HG02884 (cell line): ENCODE measurements at regions not wholly inside any gene's neighbourhood (a gene's known extent, or its start where the extent isn't known, plus 50 kb on each side); places are given as distances from the start of the nearest gene placed in this dataset.

ENCODE experiments used
- ATAC-seq: cut with Tn5 transposase; IDR thresholded peaks from one replicate; pipeline ENCODE4 v1.9.1; 2021; ENCODE audit warnings: mild to moderate bottlenecking, moderate library complexity; ENCODE audit not compliant: unreplicated experiment

DNA sequence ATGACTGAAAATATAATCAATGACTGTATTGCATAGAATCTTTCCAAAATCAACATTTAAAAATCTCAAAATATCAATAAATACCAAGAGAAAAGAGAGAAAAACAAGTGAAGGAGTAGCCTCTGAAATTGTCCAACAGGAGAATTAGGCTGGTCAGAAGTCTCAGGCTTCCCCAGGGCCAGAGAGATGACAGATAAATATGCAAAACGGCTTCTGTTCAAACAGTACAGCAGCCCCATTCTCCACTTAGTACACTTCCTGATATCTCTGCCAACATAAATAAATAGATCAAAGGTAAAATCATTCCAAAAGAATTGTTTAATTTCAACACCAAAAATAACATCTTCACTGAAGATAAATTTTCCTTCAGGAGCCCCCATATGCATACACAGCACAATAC, 204.7 kb upstream of the GABRA2 start:
- no peak for ATAC-seq

DNA sequence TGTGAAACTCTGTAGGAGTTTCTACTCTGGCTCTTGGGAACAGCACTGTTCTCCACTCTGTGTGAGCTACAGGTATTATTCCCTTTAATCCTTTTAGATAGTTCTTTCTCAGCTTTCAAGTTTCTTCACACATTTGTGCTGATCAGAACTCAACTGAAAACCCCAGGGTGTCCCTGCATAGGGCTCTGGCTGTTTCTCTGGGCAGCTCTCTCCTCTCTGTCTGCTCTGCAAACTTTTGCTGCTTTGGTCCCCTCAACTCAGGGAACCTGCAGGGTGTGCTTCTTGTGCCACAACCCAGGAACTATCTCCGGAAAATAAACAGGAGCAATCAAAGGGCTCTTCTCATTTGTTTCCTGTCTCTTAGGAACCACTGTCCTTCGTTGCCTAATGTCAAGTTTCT, 196.6 kb upstream of the GABRA2 start:
- ATAC-seq = no peak

DNA sequence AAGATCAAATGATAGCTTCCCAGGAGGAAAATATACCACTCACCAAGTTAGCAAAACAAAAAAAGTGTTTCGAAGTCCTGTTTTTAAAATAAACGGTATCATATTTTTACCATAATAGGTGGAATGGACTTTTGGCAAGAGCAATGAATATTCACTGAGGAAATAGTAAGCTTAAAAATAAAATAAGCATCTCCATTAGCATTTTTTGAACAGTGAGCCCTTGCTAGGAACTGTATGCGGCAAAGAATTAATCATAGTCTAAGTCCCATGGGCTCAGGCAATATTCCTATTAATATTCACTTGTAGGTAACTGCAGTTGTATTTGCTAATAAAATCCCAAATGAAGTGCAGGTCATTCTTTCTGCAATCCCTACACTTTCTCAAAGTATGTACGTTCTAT, 191.7 kb upstream of the GABRA2 start:
- no peak for ATAC-seq

DNA sequence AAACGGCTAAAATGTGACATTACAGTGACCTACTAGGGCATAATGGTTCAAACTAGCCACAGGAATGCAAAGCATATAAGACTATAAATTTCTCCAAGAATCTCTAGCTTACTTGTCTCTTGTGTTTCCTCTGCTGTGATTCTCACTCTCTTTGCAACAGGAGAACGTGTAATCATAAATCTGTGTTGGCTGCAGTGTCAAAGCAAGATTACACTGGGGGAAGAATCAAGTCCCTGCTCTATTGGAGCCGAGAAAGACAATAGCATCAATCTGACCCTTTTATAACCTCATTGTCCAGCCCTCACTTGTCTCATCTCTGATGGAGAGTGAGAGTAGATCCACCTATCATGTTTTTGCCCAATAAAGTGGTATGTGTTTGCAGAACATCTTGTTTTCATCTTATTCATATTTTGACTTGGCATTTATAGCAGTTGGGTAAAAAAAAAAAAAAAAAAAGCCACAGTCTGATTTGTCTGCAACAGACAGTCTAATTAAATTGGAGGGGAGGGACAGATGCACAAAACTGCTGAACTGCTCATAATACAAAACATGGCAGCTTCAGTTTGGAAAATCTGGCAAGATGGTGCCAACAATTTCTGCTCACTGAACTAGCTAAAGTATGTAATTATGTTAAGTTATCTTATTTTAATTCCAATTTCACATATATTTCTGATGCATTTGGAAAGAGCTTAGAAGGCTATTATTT, 165.0 kb upstream of the GABRA2 start:
- ATAC-seq = no peak

DNA sequence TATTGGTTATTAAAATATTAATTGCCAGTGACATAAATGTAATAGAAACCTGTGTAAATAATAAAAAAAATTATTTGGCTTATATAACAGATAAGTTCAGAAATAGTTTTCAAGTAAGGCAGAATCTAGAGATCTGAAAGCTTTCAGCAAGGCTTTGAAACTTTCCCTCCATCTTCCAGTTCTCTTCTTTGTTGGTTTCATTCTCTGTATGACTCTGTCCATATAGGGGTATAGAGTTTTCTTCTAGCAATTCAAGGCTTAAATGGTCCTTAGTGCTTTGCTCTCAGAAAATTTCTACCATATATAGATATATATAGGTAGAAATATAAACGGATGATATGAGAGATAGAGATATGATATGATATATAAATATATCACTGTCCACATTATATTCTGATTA, 160.5 kb upstream of the GABRA2 start:
- peak; percentile 69 for ATAC-seq

DNA sequence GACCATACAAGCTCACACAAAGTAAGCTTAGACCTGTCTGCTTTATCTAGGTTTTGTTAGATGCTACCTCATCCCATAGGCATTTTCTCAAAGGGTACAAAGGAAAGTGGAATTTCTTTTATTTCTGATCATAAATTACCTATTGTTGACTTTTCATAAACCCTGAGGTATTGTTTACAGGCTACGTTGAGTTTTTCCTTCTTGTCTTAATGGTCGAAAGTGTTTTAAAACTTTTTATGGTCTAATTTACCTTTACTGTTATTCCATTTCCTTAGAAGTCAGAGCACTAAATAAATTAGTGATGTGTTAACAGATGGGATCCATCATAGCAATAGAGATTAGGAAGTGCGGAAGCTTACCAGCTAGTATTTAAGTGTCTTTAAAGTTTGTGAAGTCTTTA, 159.2 kb upstream of the GABRA2 start:
- no peak for ATAC-seq

DNA sequence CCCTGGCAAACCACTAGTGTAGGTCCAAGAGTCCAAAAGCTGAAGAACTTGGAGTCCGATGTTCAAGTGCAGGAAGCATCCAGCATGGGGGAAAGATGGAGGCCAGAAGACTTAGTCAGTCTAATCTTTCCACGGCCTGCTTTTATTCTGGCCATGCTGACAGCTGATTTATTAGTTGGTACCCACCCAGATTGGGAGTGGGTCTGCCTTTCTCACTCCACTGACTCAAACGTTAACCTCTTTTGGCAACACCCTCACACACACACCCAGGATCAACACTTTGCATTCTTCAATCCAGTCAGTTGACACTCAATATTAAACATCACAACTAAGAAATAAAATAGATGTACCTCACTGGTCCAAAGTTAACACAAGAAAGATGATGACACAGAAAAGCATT, 134.8 kb upstream of the GABRA2 start:
- no peak for ATAC-seq

DNA sequence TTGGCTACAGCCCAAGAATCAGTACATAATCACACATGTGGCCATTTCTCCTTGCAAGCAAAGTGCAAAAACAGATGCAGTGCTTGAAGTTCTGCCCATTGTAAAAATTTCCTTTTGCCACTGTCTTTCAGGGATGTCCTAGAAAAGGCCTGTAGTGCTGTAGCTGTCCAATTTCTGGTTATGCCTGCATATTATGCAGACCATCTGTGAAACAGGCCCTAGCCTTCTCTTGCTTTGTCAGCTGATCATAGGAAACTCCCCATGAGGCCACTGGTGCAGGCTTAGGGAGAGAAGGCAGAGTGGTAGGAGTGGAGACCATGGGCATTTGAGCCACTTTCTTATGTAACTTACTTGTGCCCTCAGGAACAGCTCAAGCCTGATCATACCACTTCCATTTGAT, 130.4 kb upstream of the GABRA2 start:
- ATAC-seq = no peak

DNA sequence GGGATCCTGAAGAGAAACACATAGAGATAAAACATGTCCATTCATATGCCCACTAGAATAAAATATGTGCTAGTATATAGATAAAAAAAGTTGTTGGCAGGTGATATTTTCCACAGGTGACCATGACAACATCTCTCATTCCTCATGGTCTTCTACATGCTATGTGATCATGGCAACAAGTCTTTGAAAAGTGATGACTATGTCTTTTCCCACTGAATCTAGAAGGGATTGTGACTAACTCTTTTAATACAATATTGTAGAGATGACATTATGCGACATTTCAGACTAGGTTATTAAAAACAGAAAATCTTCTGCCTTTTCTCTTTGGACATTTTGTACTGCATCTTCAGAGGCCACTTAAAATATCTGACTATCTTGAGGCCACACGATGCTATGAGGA, 126.0 kb upstream of the GABRA2 start:
- ATAC-seq = no peak

DNA sequence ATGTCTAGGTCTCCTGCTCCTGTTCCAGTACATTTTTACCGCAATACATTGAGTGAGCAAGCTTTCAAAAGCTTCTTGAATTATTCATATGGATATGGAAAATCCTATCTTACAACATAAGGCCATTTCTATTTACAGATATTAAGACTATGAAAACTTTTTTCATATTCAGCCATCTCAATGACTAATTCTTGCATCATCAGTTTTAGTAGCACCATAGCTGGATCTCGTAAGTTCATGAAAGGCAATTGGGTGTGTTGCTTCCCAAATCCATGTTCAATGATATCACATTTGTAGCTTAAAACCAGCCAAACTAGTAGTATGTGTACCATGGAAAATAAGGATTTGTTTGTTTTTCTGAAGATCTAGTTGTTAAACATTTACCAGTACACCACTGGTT, 118.3 kb upstream of the GABRA2 start:
- no peak for ATAC-seq

DNA sequence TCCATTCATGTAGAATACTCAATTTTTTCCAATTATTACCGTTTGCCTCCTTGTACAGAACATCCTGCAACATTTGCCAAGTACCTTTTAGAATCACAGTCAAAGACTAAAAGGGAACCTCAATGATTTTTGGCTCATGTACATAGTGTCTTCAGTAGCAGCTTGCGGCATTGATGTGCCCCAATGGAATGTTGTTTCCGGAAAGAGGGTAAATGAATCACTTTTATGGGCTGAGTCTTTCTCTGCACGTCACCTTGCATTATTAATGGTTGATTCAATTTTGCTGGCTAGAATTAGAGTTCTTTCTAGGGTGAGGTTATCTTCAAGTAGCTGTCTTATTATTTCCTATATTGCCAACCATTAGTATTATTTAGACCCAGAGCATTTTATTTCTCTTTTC, 116.9 kb upstream of the GABRA2 start:
- ATAC-seq = no peak

DNA sequence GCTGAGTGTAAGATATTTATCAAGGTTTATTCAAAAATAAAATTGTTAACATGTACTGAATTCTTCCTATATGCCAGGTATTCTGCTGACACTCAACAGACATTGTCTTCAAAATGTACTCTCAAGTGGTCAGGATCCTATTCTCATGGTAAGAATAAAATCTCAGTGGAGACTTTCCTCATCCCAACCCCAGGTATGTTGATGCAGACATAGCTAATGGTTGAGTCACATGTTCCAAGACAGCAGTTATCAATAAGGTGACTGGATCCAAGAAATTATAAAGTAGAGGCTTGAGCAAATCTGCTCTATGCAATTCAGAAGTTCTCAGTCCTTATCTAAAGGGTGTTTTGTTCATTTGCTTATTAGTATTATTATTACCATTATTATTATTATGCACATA, 115.2 kb upstream of the GABRA2 start:
- no peak for ATAC-seq

DNA sequence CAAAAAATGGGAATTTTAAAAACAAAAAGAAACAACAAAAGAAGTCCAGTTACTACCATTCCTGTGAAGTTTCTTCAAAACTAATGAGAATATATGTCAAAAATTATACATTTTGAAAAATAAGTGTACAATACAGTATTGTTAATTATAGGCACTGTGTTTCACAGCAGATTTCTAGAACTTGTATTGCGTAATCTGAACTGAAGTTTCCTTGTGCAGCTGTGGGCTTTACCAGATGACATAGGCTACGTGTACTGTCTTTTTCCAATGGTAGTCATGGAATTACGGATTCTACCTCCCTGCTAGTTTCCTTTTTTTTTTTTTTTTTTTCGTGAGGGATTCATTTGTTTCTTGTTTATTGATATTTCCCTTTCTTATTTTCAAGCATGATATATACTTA, 113.8 kb upstream of the GABRA2 start:
- no peak for ATAC-seq

DNA sequence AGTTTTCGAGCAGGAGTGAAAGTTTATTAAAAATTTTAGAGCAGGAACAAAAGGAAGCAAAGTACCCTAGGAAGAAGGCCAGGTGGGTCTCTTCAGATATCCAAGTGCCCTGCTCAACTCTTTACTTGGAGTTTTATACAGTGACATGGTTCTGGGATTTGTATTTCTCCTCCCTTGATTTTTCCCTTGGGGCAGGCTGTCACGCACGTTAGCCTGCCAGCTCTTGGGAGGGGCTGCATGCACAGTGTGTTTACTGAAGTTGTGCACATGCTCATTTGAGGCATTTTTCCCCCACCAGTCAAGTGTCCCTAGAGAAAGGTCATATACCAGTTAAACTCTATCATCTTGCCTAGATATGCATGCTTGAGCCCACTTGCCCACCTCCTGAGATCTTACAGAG, 102.5 kb upstream of the GABRA2 start:
- ATAC-seq = no peak

DNA sequence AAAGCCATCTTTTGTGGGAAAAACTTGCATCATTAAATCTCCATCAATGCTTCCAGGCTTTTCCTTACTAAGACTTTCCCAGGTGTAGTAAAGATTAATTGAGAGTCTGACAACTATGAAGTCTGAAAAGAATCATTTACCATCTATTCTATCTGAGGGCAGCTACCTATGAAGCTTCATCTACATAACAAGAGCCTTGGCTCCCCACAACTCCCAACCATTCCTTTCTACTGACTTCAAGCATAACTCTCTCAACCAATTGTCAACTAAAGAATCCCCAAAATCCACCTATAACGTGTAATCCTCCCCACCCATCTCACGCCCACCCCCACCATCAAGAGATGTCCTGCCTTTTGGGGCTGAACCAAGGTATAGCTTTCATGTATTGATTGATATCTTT, 101.5 kb upstream of the GABRA2 start:
- no peak for ATAC-seq

DNA sequence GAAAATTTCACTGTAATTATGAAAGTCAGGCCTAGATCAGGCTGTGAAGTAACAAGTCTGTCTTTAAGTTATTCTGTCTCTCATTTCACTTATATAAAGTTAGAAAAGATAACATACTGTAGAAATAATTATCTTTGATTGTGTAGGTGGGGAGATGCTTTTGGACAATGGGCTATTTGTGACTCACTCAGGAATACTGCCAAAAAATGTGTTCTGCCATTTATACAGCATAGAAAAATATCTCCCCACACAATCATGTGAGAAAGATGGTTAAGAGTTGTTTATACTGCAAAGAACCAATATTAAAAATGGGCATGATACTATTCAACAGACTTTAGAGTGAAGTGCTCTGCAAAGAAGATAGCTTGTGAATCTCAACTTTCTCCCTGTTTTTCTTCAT, 95.0 kb upstream of the GABRA2 start:
- ATAC-seq = no peak

DNA sequence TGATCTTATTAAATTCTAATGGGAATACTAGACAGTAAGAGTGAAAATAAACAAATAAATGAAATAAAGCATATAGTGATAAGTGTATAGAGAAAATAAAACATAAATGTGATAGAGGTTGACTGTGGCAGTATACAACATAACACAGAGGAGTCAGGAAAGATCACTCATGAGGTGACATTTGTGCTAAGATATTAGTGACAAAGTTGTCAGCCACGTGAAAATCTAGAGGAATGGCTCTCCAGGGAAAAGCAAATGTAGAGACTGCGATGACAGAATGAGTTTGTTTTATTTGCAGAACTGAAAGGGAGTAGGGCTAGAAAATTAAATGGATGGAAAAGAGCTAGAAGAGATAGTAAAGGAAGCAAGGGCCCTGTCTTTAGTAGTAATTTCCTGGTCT, 72.8 kb upstream of the GABRA2 start:
- ATAC-seq = no peak

DNA sequence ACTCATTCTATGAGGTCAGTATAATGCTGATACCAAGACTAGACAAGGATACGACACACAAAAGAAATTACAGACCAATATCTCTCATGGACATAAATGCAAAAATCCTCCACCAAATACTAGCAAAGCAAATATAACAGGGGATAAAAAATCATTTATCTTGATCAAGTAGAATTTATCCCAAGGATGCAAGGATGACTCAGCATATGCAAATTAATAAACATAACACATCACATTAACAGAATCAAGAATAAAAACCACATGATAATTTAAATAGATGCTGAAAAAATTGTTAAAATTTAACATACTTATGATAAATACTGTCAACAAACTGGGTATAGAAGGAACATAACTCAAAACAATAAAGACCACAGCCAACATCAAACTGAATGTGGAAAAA, 69.4 kb upstream of the GABRA2 start:
- ATAC-seq = no peak

DNA sequence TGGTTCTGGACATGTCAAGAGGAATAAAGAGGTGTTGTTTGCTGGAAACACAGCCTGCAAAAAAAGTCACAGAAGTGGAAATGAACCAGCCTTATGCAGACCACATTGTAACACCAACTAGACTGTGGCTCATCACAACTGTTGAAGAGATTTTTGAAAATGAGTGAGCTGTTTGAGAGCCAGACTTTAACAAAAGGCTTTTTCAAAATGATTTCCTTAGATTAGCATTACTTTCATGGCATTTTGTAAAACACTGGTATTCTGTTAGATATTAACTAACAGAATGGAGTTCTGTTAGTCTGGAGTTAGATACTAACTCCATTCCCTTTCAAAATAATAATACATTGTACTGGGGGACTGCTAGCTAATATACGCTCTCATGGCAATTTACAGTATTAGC, 60.6 kb upstream of the GABRA2 start:
- ATAC-seq = no peak

DNA sequence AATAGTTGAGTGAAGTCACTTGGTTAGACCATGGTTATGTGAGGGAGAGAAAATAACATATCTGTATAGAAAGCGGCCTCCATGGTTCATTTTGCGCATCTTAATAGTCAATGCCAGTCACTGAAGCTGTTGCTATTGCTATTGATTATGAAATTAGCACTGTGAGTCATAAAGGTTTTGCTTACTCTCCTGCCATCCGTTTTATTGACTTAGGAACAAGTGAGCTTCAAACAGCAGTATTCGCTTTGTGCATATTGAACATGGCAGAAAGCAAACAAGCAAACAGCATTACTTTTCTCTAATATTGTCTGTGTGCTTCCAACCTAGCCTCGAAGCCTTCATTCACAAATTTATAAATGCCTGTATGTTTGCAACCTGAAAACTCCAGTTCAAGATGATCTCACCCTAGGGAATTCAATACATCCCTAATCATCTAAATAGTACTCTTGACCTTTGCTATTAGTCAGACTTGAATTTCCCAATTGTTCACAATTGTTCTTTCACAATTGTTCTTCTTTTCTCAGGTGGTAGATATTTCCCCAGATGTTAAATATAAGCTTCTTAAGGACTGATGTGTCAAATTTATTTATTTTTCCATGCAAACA, 55.9 kb upstream of the GABRA2 start:
- ATAC-seq = no peak

DNA sequence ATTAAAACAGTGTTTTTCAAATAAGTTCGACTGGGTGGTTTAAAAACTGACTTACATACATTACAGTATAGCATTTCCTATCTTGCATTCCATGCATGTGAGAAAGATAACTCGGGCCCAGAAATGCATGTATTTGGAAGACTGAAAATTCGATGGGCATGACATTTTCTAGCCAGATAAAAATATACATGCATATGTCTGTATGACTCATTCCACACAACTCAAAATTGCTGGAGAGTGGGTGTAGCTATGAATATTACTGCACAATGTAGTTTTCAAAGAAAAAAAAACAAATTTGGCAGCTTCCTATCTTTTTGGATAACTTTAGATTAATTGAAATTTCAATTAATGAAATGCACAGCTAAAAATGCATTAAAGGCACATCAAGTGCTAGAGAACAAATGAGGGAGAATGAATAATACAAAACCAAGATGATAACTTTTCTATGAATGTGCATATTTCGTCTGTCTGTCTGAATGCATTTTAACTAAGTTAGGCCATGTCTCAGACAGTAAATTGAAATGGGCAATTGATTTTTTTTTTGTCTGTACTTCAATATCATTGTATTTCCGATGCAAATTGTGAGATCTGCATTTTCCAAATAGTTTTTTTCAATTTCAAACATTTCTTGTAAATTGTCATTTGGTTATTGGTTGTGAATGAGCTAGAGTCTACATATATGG, 54.5 kb upstream of the GABRA2 start:
- no peak for ATAC-seq

DNA sequence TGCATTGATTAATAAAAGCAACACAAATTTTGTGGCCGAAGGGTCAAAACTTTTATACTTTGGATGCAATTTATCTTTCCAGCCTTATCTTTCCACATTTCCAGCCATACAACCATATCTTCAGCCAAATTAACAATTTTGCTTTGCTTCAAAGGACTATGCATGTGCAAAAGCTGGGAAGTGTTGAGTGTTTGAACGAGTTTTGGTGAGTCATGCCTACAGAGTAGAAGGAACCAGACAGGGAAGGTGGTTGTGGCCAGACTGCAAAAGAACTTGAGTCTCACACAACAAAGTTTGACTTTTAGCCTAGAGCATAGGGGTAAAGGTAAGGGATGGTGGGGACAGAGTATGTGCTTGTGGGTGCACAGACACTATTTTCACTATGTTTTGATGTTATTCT, 53.0 kb upstream of the GABRA2 start:
- no peak for ATAC-seq
